A172 (cell line): ENCODE measurements at regions not wholly inside any gene's neighbourhood (a gene's known extent, or its start where the extent isn't known, plus 50 kb on each side); places are given as distances from the start of the nearest gene placed in this dataset.

Experiments used
- DNase-seq: peaks from one replicate; pipeline ENCODE4 v3.0.0-alpha.2; 2015; ENCODE audit warnings: low spot score

GRCh38 chr2:9772035-9772998 lies 71.0 kb upstream of the TAF1B start:
- DNase-seq, result no peak

DNA sequence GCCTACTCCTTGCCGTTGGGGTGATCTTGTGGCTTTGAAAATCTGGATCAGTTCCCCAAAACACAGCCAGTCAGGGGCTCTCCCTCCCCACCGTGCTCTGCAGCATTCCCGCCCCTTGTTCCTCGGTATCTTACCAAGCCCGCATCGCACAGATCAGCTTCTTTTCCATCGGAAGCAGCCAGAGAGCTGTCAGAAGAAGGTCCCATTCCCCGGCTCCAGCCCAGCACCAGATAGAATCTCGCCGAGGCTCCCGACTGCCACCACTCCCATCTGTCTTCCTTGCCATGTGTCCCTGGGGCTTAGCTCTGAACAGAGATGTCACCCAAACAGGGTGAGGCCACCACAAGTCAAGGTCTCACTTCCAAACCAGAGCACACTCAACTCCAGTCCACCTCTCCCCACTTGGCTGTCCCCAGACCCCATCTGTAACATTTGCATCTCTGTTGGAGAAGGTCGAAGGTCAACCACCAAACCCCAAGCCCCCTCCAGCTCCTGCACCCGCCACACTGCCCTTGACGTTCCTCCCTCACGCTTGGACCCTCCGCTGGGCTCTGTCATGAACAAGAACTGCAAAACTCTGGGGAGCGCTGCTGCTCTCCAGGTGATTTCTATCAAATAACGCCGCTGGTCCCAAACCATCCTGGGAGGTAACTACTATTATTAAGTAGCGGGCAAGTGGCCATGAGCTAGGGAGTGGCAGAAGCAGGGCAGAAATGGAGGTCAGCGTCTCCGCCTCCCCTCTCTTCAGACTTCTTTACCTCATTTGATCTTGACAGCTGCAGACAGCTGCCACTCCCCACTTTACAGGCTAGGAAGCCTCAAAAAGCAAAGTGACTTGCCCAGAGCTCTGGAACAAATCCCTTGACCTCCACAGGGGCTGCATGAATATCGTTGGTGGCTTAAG lies 70.0 kb upstream of the TAF1B start:
- no peak for DNase-seq

GRCh38 chr2:9773903-9774239 lies 69.4 kb upstream of the TAF1B start:
- no peak for DNase-seq

GRCh38 chr2:9774266-9774665 lies 69.0 kb upstream of the TAF1B start:
- DNase-seq, result no peak

DNA sequence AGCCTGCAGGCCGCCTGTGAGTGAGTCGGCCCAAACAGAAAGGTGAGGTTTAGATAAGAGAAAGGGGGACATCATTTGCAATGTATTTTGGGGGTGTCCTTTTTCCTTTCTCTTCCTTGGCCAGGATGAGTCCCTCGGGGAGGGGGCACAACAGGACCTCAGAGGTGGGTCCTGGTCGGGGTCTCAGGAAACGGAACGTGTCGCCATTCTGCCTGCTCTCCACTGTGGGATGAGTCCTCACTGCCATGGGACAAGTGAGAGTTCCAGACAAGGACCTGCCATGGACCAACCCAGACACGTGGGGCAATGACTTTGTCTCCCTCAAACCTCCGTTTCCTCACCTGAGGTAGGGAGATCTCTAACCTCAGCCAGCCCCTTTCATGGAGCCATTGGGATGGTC lies 67.9 kb upstream of the TAF1B start:
- no peak for DNase-seq

GRCh38 chr2:9775999-9776712 lies 67.1 kb upstream of the TAF1B start:
- no peak for DNase-seq

GRCh38 chr2:9777081-9777480 lies 66.2 kb upstream of the TAF1B start:
- DNase-seq, result no peak

DNA sequence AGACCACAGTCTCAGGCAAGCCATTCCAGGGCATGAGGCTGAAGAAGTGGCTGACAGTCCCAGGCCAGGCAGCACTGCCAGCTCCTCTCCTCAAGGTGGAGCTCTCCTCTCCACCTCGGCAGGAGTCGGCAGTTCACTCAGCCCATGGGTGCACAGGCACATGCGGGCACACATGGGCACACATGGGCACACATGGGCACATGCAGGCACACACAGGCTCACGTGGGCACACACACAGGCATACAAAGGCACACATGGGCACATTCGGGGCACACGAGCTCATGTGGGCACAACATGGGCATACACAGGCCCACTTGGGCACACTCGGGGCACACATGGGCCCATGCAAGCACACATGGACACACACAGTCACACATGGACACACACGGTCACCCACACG lies 65.3 kb upstream of the TAF1B start:
- DNase-seq, result no peak

DNA sequence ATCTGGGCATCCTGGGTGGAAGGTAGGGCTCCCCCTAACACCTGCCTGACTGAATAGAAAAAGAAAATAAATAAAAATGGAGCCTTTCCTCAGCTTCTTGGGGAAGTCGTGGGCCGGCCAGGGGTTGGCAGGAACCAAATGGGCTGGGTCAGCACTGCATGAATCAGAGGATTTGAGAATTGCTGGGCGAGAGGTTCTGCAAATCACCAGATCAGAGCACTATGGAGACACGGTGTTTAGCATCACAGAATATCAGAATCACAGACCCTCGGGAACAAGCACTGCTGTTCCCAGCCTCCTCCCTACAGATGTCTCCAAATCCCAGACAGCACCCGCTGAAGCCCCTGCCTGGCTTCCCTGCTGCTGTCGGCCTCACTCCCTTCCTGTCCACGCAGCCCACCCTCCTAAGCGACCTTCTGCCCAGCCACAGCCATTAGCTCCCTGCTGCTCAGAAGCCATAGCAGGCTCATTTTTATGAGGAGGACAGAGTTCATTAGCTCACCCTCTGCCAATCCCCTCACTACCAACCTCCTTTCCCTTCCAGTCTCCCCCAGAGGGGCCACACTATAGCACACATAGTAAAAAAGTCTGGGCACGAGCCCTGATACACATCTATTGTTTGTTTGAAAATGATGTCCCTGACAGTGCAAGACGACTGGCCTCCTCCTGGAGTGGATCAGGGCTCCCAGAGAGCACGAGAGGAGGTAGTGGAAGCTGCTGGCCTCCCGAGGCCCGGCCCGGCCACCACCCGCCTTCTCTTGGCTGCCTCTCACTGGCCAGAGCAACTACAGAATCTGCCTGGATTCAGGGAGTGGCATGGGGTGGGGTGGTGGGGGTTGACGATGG lies 64.6 kb upstream of the TAF1B start:
- DNase-seq, result no peak

GRCh38 chr2:9779596-9780264 lies 63.5 kb upstream of the TAF1B start:
- DNase-seq, result no peak

DNA sequence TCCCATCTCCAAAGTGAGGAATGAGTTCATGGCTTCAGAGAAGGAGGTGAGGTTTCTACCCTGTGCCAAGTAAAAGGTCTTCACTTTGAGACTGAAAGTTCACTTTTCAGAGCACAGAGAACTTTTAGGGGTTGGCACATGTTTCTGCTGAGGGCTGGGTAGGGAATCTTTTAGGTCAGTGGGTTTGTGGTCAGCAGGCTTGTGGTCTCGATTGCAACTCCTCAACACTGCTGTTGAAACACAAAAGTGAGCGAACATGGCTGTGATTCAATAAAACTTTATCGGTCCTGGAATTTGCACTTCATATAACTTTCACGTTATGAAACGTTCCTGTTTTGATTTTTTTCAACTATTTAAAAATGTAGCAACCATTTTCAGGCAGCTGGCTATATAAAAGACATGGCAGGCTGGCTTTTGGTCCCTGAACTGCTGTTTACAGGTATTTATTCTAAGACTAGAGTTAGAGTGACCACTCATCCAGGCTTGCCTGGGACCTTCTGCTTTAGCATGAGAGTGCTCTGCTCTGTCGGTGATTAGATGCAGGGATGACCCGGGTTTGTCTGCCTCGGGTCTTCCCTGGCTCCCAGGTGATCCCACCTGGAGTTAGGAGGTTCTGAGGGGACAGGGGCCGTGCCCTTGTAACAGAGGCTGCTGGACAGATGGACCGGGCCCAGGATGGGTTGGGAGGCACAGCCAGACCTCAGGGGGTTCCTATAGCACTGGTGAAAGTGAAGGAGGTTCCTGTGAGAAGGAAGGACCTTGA lies 62.7 kb upstream of the TAF1B start:
- DNase-seq, result no peak

DNA sequence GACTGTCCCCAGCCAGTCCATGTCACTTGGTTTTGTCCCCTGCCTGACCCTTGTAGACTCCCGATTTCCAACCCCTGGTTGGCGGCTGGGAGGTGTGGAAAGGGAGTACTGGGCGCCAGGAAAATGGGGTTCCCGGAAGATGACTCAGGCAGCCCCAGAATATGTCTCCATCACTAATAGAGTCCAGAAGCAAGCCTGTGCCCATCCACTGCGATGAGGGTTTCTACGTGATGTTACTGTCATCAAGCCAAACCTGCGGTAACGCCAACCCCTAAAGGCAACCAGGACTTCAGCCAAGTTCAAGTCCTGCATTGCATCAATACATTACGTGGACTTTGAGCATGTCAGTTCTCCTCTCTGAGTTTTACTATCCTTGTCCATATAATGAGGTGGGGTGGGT lies 62.0 kb upstream of the TAF1B start:
- no peak for DNase-seq

GRCh38 chr2:9782197-9782719 lies 61.0 kb upstream of the TAF1B start:
- no peak for DNase-seq

DNA sequence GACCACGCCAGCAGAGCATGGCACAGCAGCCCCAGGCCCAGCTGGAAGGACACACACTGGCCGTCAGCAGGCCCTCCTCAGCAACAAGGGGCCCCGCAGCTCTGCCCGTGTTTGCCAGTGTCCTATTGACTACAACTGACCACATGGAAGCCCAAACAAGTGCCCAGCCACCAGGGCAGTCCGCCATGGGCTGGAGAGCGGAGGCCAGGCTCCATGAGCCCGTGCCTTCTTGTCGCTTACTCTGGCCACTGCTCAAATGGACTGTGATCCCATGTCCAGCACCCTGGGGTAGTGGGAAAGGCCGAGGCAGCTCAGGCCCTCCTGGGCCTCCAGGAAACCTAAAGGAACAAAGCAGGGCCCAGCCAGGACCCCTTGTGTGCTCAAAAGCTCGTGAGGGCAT lies 53.9 kb upstream of the TAF1B start:
- DNase-seq, result no peak

GRCh38 chr2:9790702-9791225 lies 52.5 kb upstream of the TAF1B start:
- DNase-seq, result no peak

DNA sequence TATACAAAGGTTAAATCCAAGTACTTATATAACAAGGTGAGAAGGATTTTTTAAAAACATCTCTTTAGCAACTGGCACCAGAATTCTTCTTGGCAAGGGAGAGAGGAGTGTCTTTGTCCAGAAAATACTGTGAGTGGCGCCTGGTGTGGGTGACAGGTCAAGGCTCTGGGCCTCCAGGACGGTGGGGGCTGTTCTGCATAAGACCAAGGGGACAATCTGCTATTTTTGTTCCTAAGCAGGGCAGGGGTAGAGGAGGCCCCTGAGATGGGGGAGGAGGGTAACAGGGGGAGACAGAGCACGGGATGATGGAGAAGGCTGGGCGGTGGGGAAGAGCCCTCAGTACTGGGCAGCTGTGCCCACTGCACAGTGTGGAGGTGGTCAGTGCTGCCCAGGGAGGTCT lies 51.6 kb upstream of the TAF1B start:
- DNase-seq, result no peak

DNA sequence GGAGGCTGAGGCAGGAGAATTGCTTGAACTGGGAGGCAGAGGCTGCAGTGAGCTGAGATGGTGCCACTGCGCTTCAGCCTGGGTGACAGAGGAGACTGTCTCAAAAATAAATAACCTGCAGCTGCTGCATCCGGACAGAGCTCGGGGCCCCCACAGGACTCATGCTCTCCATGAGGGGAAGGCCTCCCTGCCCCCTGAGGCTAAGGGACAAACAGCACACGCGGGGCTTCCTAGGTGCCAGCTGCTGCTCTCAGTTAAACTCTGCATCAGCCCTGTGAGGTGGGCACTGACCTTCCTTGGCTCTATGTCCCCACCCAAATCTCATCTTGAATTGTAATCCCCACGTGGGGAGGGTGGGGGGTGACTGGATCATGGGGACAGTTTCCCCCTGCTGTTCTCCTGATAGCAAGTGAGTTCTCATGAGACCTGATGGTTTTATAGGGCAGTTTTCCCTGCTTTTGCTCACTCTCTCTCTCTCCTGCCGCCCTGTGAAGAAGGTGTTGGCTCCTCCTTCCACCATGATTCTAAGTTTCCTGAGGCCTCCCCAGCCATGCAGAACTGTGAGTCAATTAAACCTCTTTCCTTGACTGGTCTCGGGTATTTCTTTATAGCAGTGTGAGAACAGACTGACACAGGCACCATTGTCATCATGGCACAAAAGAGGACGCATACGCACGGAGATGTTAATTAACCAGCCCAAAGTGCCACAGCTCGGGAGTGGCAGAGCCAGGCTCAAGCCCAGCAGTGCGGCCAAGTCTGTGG lies 49.9 kb upstream of the TAF1B start:
- DNase-seq, result no peak
